Activated CD8-positive, alpha-beta T cell treated with anti-CD3 and anti-CD28 coated beads for 36 hours (primary cell): ENCODE measurements at regions not wholly inside any gene's neighbourhood (a gene's known extent, or its start where the extent isn't known, plus 50 kb on each side); places are given as distances from the start of the nearest gene placed in this dataset.

Experiments used
- ATAC-seq: fragments of 200-7000 bp; cut with Tn5 transposase; one replicate; pipeline ENCODE4 v1.10.0; 2021; ENCODE audit warnings: mild to moderate bottlenecking, moderate library complexity
- CTCF ChIA-PET: fragments of 350-600 bp; sonication (Branson Sonifier 250); formaldehyde crosslinking; loops from one replicate; lab custom pipeline; 2021; ENCODE audit warnings: antibody characterized with exemption; lab: Charles Lee
- POLR2A ChIA-PET: fragments of 350-600 bp; sonication (Branson Sonifier 250); formaldehyde crosslinking; loops from one replicate; lab custom pipeline; 2021; ENCODE audit warnings: antibody characterized with exemption; lab: Charles Lee
- DNase-seq: peaks from one replicate; pipeline ENCODE4 v3.0.0-alpha.2; 2020
- H3K27ac Mint-ChIP-seq: one replicate; pipeline ENCODE4 v1.8.0; 2021; ENCODE audit warnings: mild to moderate bottlenecking, mixed read lengths
- H3K27me3 Mint-ChIP-seq: one replicate; pipeline ENCODE4 v1.8.0; 2021; ENCODE audit warnings: mixed read lengths
- H3K36me3 Mint-ChIP-seq: one replicate; pipeline ENCODE4 v1.8.0; 2021; ENCODE audit warnings: low read depth, mixed read lengths
- H3K4me1 Mint-ChIP-seq: one replicate; pipeline ENCODE4 v1.8.0; 2021; ENCODE audit warnings: low read depth, mixed read lengths
- H3K4me3 Mint-ChIP-seq: one replicate; pipeline ENCODE4 v1.8.0; 2021; ENCODE audit warnings: mild to moderate bottlenecking, moderate library complexity, mixed read lengths
- H3K9me3 Mint-ChIP-seq: one replicate; pipeline ENCODE4 v1.8.0; 2021; ENCODE audit warnings: mixed read lengths
- CTCF ChIP-seq: fragments of 200-600 bp; IDR thresholded peaks from one replicate; pipeline ENCODE4 v1.8.0; 2022; ENCODE audit warnings: antibody characterized with exemption, mild to moderate bottlenecking
- intact Hi-C: fragments of 100-400 bp; cut with micrococcal nuclease; formaldehyde crosslinking; loops from one replicate; pipeline ENCODE4 v1.10.0; 2022

GRCh38 chr22:49048591-49048990 lies 779.1 kb downstream of the BRD1 start:
- ATAC-seq: no peak
- TF ChIP-seq CTCF: no peak
- H3K4me3 Mint-ChIP-seq: no peak overlapping the region
- DNase-seq: no peak
- H3K36me3 Mint-ChIP-seq: no peaks in the 10 kb centered on the region
- H3K9me3 Mint-ChIP-seq: no peaks in the 10 kb centered on the region
- POLR2A ChIA-PET: no interaction called here
- intact Hi-C loops: no loop called here
- CTCF ChIA-PET: no interaction called here
- H3K4me1 Mint-ChIP-seq: no peaks in the 10 kb centered on the region
- H3K27me3 Mint-ChIP-seq: peaks cover 4% of the 10 kb centered on the region
- H3K27ac Mint-ChIP-seq: no peak overlapping the region

- Mint-ChIP-seq H3K27me3 (peaks cover 4% of the 10 kb centered on the region), H3K4me3 (no peak overlapping the region), H3K27ac (no peak overlapping the region), H3K4me1 (no peaks in the 10 kb centered on the region), H3K9me3 (no peaks in the 10 kb centered on the region), H3K36me3 (no peaks in the 10 kb centered on the region)
- ChIA-PET CTCF (interaction anchor here (1.3 to 2.9 kb wide), 2 partner anchors 257 to 258 kb away, joined by 3 to 12 read pairs; no protein-coding TSS in a partner anchor), POLR2A (interaction anchor here (0.7 kb wide), 1 partner anchor 257 kb away, joined by 3 read pairs; no protein-coding TSS in a partner anchor)
- no peak for ATAC-seq
- intact Hi-C loops: no loop called here
- no peak for DNase-seq
- no peak for TF ChIP-seq CTCF
Observed at GRCh38 chr22:49047447-49047846, 780.2 kb downstream of the BRD1 start.

- intact Hi-C loops: no loop called here
- H3K9me3 Mint-ChIP-seq: no peaks in the 10 kb centered on the region
- peak; percentile 77 for ATAC-seq
- no peak for TF ChIP-seq CTCF
- CTCF ChIA-PET: interaction anchor here (0.7 to 2.9 kb wide), 5 partner anchors 10 to 678 kb away, joined by 3 to 12 read pairs (median 3); no protein-coding TSS in a partner anchor
- POLR2A ChIA-PET: interaction anchor here (0.7 kb wide), 1 partner anchor 258 kb away, joined by 3 read pairs; no protein-coding TSS in a partner anchor
- peaks cover 4% of the 10 kb centered on the region for H3K27me3 Mint-ChIP-seq
- H3K4me3 Mint-ChIP-seq: no peak overlapping the region
- no peak overlapping the region for H3K27ac Mint-ChIP-seq
- no peaks in the 10 kb centered on the region for H3K36me3 Mint-ChIP-seq
- DNase-seq: peak; percentile 71
- no peaks in the 10 kb centered on the region for H3K4me1 Mint-ChIP-seq
Observed at GRCh38 chr22:49046546-49047361, 780.9 kb downstream of the BRD1 start.

GRCh38 chr22:49046000-49046545 lies 781.6 kb downstream of the BRD1 start:
- intact Hi-C loops: no loop called here
- no peak overlapping the region for H3K4me3 Mint-ChIP-seq
- ATAC-seq (no peak), DNase-seq (no peak)
- no peaks in the 10 kb centered on the region for H3K4me1 Mint-ChIP-seq
- no peak overlapping the region for H3K27ac Mint-ChIP-seq
- H3K9me3 Mint-ChIP-seq: no peaks in the 10 kb centered on the region
- peaks cover 4% of the 10 kb centered on the region for H3K27me3 Mint-ChIP-seq
- ChIA-PET POLR2A (no interaction called here), CTCF (interaction anchor here (0.7 to 2.9 kb wide), 5 partner anchors 10 to 679 kb away, joined by 3 to 12 read pairs (median 3); no protein-coding TSS in a partner anchor)
- H3K36me3 Mint-ChIP-seq: no peaks in the 10 kb centered on the region
- TF ChIP-seq CTCF: no peak

DNA sequence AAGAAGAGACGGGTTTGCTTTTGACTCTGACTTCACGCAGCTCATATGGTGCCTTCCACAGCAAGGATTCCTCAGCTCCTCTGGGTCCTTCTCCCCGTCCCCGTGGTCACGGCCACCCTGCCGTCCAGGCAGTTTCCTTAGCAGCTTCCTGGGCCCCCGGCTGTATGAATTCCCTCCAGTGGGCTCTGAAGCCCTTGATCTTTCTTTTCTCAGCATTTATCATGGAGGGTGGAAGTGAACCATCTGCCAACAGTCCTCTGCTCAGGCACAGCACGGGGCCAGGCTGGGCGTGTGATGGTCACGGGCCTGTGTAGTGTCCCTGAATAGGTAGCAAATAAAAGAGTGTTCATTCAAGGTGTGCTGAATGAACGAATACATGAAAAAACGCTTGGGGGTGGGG lies 782.4 kb downstream of the BRD1 start:
- no peaks in the 10 kb centered on the region for H3K36me3 Mint-ChIP-seq
- DNase-seq (no peak), ATAC-seq (no peak)
- ChIA-PET CTCF (interaction anchor here (1.8 to 2.9 kb wide), 2 partner anchors 260 to 679 kb away, joined by 5 to 12 read pairs; no protein-coding TSS in a partner anchor), POLR2A (no interaction called here)
- H3K27ac Mint-ChIP-seq: no peak overlapping the region
- H3K9me3 Mint-ChIP-seq: no peaks in the 10 kb centered on the region
- H3K4me1 Mint-ChIP-seq: no peaks in the 10 kb centered on the region
- no peak for TF ChIP-seq CTCF
- H3K27me3 Mint-ChIP-seq: peaks cover 4% of the 10 kb centered on the region
- intact Hi-C loops: no loop called here
- no peak overlapping the region for H3K4me3 Mint-ChIP-seq
